ENCODE measurements at regions not wholly inside any gene's neighbourhood (a gene's known extent, or its start where the extent isn't known, plus 50 kb on each side); places are given as distances from the start of the nearest gene placed in this dataset.

- TF ChIP-seq, protein P1, sequence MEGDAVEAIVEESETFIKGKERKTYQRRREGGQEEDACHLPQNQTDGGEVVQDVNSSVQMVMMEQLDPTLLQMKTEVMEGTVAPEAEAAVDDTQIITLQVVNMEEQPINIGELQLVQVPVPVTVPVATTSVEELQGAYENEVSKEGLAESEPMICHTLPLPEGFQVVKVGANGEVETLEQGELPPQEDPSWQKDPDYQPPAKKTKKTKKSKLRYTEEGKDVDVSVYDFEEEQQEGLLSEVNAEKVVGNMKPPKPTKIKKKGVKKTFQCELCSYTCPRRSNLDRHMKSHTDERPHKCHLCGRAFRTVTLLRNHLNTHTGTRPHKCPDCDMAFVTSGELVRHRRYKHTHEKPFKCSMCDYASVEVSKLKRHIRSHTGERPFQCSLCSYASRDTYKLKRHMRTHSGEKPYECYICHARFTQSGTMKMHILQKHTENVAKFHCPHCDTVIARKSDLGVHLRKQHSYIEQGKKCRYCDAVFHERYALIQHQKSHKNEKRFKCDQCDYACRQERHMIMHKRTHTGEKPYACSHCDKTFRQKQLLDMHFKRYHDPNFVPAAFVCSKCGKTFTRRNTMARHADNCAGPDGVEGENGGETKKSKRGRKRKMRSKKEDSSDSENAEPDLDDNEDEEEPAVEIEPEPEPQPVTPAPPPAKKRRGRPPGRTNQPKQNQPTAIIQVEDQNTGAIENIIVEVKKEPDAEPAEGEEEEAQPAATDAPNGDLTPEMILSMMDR (IDR thresholded peaks at IDR 0.05): no peak
- no peak for TF ChIP-seq POLR2A (IDR thresholded peaks at IDR 0.05)
Observed at GRCh38 chr14:105952826-105953225, 426.4 kb downstream of the TMEM121 start.
